Ishikawa (cell line): ENCODE measurements at regions not wholly inside any gene's neighbourhood (a gene's known extent, or its start where the extent isn't known, plus 50 kb on each side); places are given as distances from the start of the nearest gene placed in this dataset.

Experiments used
- CEBPB ChIP-seq: IDR thresholded peaks from 2 replicates; pipeline ENCODE4 v1.6.1; 2012
- CREB1 ChIP-seq: IDR thresholded peaks from 2 replicates; pipeline ENCODE4 v1.6.1; 2012; ENCODE audit warnings: low read depth
- EGR1 ChIP-seq: IDR thresholded peaks from 2 replicates; pipeline ENCODE4 v1.6.1; 2012
- EP300 ChIP-seq: IDR thresholded peaks from 2 replicates; pipeline ENCODE4 v1.6.1; 2012; ENCODE audit warnings: borderline replicate concordance
- FOXM1 ChIP-seq: IDR thresholded peaks from 2 replicates; pipeline ENCODE4 v1.6.1; 2012; ENCODE audit warnings: low read depth, borderline replicate concordance
- NFIC ChIP-seq: IDR thresholded peaks from 2 replicates; pipeline ENCODE4 v1.6.1; 2012
- RAD21 ChIP-seq: IDR thresholded peaks from 2 replicates; pipeline ENCODE4 v1.6.1; 2012; ENCODE audit warnings: low read depth
- TAF1 ChIP-seq: IDR thresholded peaks from 2 replicates; pipeline ENCODE4 v1.6.1; 2012; ENCODE audit warnings: low read depth, mild to moderate bottlenecking
- TCF12 ChIP-seq: IDR thresholded peaks from 2 replicates; pipeline ENCODE4 v1.6.1; 2012; ENCODE audit warnings: low read depth
- TEAD4 ChIP-seq: IDR thresholded peaks from 2 replicates; pipeline ENCODE4 v1.6.1; 2012
- YY1 ChIP-seq: IDR thresholded peaks from 2 replicates; pipeline ENCODE4 v1.6.1; 2012; ENCODE audit warnings: low read depth
- ZBTB7A ChIP-seq: IDR thresholded peaks from 2 replicates; pipeline ENCODE4 v1.6.1; 2012; ENCODE audit warnings: low read depth
- TF ChIP-seq, protein P1 (sequence below): IDR thresholded peaks from 2 replicates; pipeline ENCODE4 v1.6.1; 2012
- TF ChIP-seq, protein P2 (sequence below): IDR thresholded peaks from 2 replicates; pipeline ENCODE4 v1.6.1; 2012
- TF ChIP-seq, protein P3 (sequence below): IDR thresholded peaks from 2 replicates; pipeline ENCODE4 v1.6.1; 2012; ENCODE audit warnings: low read depth, mild to moderate bottlenecking

DNA sequence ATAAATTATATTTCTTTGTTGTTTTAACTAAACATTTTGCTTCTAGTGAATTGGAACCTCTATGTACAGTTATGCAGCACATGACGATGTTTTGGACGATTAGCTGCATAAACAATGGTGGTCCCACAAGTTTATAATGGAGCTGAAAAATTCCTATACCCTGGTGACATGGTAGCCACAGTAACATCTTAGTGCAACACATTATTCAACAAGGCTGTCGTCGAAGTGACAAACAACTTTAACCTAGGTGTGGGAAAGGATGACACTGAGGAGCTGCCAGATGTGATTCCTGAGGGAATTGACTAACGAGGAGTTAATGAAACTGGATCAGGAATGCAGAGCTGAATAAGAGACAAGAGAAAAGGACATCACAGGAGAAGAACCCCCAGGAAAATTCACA, 588.9 kb upstream of the EPHA6 start:
- TF ChIP-seq YY1 (no peak), EP300 (no peak), ZBTB7A (no peak), RAD21 (no peak), TCF12 (no peak), CREB1 (no peak), NFIC (no peak), TAF1 (no peak), FOXM1 (no peak), TEAD4 (no peak), EGR1 (no peak)
- TF ChIP-seq, protein P1, sequence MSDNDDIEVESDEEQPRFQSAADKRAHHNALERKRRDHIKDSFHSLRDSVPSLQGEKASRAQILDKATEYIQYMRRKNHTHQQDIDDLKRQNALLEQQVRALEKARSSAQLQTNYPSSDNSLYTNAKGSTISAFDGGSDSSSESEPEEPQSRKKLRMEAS, result no peak
- TF ChIP-seq, protein P2, sequence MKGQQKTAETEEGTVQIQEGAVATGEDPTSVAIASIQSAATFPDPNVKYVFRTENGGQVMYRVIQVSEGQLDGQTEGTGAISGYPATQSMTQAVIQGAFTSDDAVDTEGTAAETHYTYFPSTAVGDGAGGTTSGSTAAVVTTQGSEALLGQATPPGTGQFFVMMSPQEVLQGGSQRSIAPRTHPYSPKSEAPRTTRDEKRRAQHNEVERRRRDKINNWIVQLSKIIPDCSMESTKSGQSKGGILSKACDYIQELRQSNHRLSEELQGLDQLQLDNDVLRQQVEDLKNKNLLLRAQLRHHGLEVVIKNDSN, result no peak
- TF ChIP-seq, protein P3, sequence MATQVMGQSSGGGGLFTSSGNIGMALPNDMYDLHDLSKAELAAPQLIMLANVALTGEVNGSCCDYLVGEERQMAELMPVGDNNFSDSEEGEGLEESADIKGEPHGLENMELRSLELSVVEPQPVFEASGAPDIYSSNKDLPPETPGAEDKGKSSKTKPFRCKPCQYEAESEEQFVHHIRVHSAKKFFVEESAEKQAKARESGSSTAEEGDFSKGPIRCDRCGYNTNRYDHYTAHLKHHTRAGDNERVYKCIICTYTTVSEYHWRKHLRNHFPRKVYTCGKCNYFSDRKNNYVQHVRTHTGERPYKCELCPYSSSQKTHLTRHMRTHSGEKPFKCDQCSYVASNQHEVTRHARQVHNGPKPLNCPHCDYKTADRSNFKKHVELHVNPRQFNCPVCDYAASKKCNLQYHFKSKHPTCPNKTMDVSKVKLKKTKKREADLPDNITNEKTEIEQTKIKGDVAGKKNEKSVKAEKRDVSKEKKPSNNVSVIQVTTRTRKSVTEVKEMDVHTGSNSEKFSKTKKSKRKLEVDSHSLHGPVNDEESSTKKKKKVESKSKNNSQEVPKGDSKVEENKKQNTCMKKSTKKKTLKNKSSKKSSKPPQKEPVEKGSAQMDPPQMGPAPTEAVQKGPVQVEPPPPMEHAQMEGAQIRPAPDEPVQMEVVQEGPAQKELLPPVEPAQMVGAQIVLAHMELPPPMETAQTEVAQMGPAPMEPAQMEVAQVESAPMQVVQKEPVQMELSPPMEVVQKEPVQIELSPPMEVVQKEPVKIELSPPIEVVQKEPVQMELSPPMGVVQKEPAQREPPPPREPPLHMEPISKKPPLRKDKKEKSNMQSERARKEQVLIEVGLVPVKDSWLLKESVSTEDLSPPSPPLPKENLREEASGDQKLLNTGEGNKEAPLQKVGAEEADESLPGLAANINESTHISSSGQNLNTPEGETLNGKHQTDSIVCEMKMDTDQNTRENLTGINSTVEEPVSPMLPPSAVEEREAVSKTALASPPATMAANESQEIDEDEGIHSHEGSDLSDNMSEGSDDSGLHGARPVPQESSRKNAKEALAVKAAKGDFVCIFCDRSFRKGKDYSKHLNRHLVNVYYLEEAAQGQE, result no peak

DNA sequence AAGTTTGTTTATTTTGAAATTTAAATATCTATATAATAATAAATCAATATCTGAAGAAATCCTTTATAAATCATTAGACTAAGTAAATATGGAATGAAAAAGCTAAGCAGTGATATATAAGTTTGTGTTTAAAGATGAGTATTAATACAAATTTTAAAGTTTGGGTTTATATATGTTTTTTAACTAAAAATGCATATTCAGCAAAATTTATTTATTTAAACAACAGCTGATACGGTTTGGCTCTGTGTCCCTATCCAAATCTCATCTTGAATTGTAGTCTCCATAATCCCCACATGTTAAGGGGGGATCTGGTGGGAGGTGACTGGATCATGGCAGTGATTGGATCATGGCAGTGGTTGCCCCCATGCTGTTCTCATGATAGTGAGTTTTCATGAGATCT, 580.7 kb upstream of the EPHA6 start:
- no peak for TF ChIP-seq FOXM1
- TF ChIP-seq NFIC, result no peak
- no peak for TF ChIP-seq ZBTB7A
- TF ChIP-seq, protein P1, result no peak
- TF ChIP-seq TEAD4, result no peak
- TF ChIP-seq, protein P2, result no peak
- no peak for TF ChIP-seq CEBPB
- TF ChIP-seq CREB1, result no peak
- TF ChIP-seq YY1, result no peak
- no peak for TF ChIP-seq EP300
- no peak for TF ChIP-seq EGR1
- TF ChIP-seq TAF1, result no peak

DNA sequence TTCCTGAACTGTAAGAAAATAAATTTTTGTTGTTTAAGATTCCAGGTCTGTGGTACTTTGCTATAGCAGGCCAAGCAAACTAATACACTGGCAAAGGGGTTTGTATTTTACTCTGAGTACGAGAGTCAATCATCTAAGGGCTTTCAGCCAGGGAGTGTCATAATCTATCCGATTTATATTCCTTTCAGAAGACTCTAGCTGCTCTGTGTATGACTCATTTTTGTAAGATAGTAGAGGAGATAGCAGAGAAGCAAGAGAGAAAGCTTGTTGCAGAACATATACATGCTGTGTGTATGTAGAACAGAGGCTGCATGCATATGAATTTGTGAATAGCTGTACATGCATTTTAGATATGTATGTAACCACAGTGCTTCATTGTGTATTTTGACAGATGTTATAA, 577.9 kb upstream of the EPHA6 start:
- TF ChIP-seq ZBTB7A (no peak), TCF12 (no peak), TAF1 (no peak), RAD21 (no peak), YY1 (no peak), EGR1 (no peak), TEAD4 (no peak), NFIC (no peak), FOXM1 (no peak), EP300 (no peak), CEBPB (no peak), CREB1 (no peak)
- TF ChIP-seq, protein P2, result no peak
- TF ChIP-seq, protein P1, result no peak
- TF ChIP-seq, protein P3, result no peak

DNA sequence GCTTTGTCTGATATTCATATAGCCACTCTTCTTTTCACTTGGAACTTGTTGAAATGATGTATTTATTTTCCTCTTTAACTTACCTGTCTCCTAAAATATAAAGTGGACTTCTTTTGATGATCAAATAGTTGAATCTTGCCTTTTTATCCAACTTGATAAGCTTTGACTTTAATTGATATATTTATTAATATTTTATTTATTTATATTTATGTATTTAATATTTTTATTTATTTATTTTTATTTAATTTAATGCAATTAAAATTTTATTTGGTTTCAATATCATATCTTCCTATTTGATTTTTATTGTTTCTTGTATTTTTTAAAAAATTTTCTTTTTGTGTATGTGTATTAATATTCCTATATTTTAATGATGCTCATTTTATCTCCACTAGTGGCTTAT, 555.1 kb upstream of the EPHA6 start:
- no peak for TF ChIP-seq NFIC
- TF ChIP-seq, protein P2, result no peak
- TF ChIP-seq TCF12, result no peak
- TF ChIP-seq, protein P3, result no peak
- TF ChIP-seq EP300, result no peak
